Uterus (tissue), 2 donors: ENCODE measurements at regions not wholly inside any gene's neighbourhood (a gene's known extent, or its start where the extent isn't known, plus 50 kb on each side); places are given as distances from the start of the nearest gene placed in this dataset.
"Not testable (repeated sequence)": the region's sequence is repeated elsewhere in the genome, so short reads cannot be mapped to it uniquely, and the experiment has no call there.

Experiments
- POLR2A ChIP-seq, 2 donors: fragments of 450-650 bp; IDR thresholded peaks; one replicate each; pipeline ENCODE4 v1.6.1; 2016; ENCODE audit warnings: antibody characterized with exemption in 2 of 2, mild to moderate bottlenecking in 1 of 2, moderate library complexity in 1 of 2
- TF ChIP-seq, protein P1 (sequence below), 4 experiments: fragments of 200-600 bp in 2 of 4; fragments of 450-650 bp in 2 of 4; sonication (generic) in 2 of 4; IDR thresholded peaks; one replicate each; pipeline ENCODE4 v1.5.1; 2016 to 2019; ENCODE audit warnings: antibody characterized with exemption in 4 of 4, mild to moderate bottlenecking in 2 of 4, moderate library complexity in 1 of 4

DNA sequence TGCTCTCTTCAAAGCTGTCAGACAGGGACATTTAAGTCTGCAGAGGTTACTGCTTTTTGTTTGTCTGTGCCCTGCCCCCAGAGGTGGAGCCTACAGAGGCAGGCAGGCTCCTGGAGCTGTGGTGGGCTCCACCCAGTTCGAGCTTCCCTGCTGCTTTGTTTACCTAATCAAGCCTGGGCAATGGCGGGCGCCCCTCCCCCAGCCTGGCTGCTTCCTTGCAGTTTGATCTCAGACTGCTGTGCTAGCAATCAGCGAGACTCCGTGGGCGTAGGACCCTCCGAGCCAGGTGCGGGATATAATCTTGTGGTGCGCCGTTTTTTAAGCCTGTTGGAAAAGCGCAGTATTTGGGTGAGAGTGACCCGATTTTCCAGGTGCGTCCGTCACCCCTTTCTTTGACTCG, 148.3 kb upstream of the SEMA3D start:
- TF ChIP-seq, protein P1, sequence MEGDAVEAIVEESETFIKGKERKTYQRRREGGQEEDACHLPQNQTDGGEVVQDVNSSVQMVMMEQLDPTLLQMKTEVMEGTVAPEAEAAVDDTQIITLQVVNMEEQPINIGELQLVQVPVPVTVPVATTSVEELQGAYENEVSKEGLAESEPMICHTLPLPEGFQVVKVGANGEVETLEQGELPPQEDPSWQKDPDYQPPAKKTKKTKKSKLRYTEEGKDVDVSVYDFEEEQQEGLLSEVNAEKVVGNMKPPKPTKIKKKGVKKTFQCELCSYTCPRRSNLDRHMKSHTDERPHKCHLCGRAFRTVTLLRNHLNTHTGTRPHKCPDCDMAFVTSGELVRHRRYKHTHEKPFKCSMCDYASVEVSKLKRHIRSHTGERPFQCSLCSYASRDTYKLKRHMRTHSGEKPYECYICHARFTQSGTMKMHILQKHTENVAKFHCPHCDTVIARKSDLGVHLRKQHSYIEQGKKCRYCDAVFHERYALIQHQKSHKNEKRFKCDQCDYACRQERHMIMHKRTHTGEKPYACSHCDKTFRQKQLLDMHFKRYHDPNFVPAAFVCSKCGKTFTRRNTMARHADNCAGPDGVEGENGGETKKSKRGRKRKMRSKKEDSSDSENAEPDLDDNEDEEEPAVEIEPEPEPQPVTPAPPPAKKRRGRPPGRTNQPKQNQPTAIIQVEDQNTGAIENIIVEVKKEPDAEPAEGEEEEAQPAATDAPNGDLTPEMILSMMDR (IDR thresholded peaks at IDR 0.05), result not testable (repeated sequence)
- not testable (repeated sequence) for TF ChIP-seq POLR2A (IDR thresholded peaks at IDR 0.05)
